GM12878 (cell line): ENCODE measurements at regions not wholly inside any gene's neighbourhood (a gene's known extent, or its start where the extent isn't known, plus 50 kb on each side); places are given as distances from the start of the nearest gene placed in this dataset.

Experiments used
- ATAC-seq: fragments of 200-7000 bp; cut with Tn5 transposase; 3 replicates; pipeline ENCODE4 v1.9.1; 2020; ENCODE audit warnings: mild to moderate bottlenecking, moderate library complexity
- BruUV-seq: library from RNA; stranded (reverse); fragments of 400-500 nt; replicated peaks from 2 replicates; lab custom pipeline; 2021; lab: Mats Ljungman, UMichigan
- CTCF ChIA-PET: fragments of 300-600 bp; sonication (Branson Sonifier 250); formaldehyde crosslinking; extraction: SDS; loops from one replicate; lab custom pipeline; 2021; ENCODE audit warnings: inconsistent platforms; lab: Yijun Ruan, JAX
- POLR2A ChIA-PET: fragments of 350-600 bp; formaldehyde crosslinking; extraction: SDS; loops from one replicate; lab custom pipeline; 2021; ENCODE audit warnings: inconsistent platforms; lab: Charles Lee
- RAD21 ChIA-PET: fragments of 300-600 bp; sonication (Branson Sonifier 250); formaldehyde crosslinking; loops from one replicate; lab custom pipeline; 2023; ENCODE audit warnings: antibody characterized with exemption; ENCODE audit not compliant: unreplicated experiment; lab: Charles Lee
- SMC1A ChIA-PET: fragments of 300-600 bp; sonication (Branson Sonifier 250); formaldehyde crosslinking; loops from one replicate; lab custom pipeline; 2023; ENCODE audit not compliant: unreplicated experiment, uncharacterized antibody; lab: Charles Lee
- DNase-seq: peaks from one replicate; pipeline ENCODE4 v3.0.0-alpha.2; 2011; ENCODE audit warnings: low read depth, low spot score
- FAIRE-seq: peaks from 3 replicates; lab custom pipeline; 2011; peaks lifted over from hg19 to GRCh38; lab: Jason Lieb, UNC
- H2AFZ ChIP-seq: 2 replicates; pipeline ENCODE4 v1.6.0; 2011; ENCODE audit warnings: low read depth, low read length, control low read depth; ENCODE audit not compliant: control insufficient read depth
- H3K27ac ChIP-seq: 2 replicates; pipeline ENCODE4 v1.5.1; 2011; ENCODE audit warnings: control low read depth; ENCODE audit not compliant: control insufficient read depth, insufficient read depth
- H3K27me3 ChIP-seq, 2 experiments: replicated peaks in 1 of 2; 2 replicates each; pipeline versions ENCODE4 v1.6.0 to v1.6.1; 2011; ENCODE audit warnings: low read length in 1 of 2; ENCODE audit not compliant: control insufficient read depth in 2 of 2, insufficient read depth in 2 of 2
- H3K36me3 ChIP-seq, 2 experiments: 2 replicates each; pipeline ENCODE4 v1.5.1; 2011; ENCODE audit warnings: low read length in 1 of 2; ENCODE audit not compliant: control insufficient read depth in 2 of 2, insufficient read depth in 2 of 2
- H3K4me1 ChIP-seq: 2 replicates; pipeline ENCODE4 v1.6.1; 2011; ENCODE audit warnings: mild to moderate bottlenecking, low read length, moderate library complexity, mixed read lengths; ENCODE audit not compliant: control insufficient read depth, insufficient read depth
- H3K4me2 ChIP-seq: 2 replicates; pipeline ENCODE4 v1.6.0; 2011; ENCODE audit warnings: control low read depth; ENCODE audit not compliant: control insufficient read depth, insufficient read depth
- H3K4me3 ChIP-seq: fragments of 200-600 bp; sonication (generic); 2 replicates; pipeline ENCODE4 v1.5.1; 2016
- H3K79me2 ChIP-seq: 2 replicates; pipeline ENCODE4 v1.6.0; 2011; ENCODE audit warnings: low read length; ENCODE audit not compliant: control insufficient read depth, insufficient read depth
- H3K9ac ChIP-seq: 2 replicates; pipeline ENCODE4 v1.8.0; 2011; ENCODE audit warnings: low read length, control low read depth, mixed read lengths; ENCODE audit not compliant: control insufficient read depth, insufficient read depth
- H3K9me3 ChIP-seq: replicated peaks from 3 replicates; pipeline ENCODE4 v1.5.1; 2011; ENCODE audit warnings: mild to moderate bottlenecking, low read length; ENCODE audit not compliant: control insufficient read depth, insufficient read depth
- H4K20me1 ChIP-seq: 2 replicates; pipeline ENCODE4 v1.6.0; 2011; ENCODE audit not compliant: control insufficient read depth, insufficient read depth
- BMI1 ChIP-seq: fragments of 450-650 bp; IDR thresholded peaks from 2 replicates; pipeline ENCODE4 v1.6.1; 2016; ENCODE audit warnings: mild to moderate bottlenecking, moderate library complexity, borderline replicate concordance
- CEBPB ChIP-seq, 2 experiments: fragments of 150-350 bp in 1 of 2; IDR thresholded peaks; 2 replicates each; pipeline ENCODE4 v1.6.1; 2012 to 2014; ENCODE audit warnings: low read depth in 2 of 2, low read length in 2 of 2, borderline replicate concordance in 1 of 2, inconsistent platforms in 1 of 2
- CREB1 ChIP-seq: IDR thresholded peaks from 2 replicates; pipeline ENCODE4 v1.6.1; 2012; ENCODE audit warnings: low read depth, mild to moderate bottlenecking, inconsistent platforms
- EGR1 ChIP-seq, 2 experiments: IDR thresholded peaks; 1 replicate in 1 of 2; 2 replicates in 1 of 2; pipeline ENCODE4 v1.6.1; 2011 to 2012; ENCODE audit warnings: low read depth in 2 of 2, low read length in 2 of 2, borderline replicate concordance in 1 of 2, mild to moderate bottlenecking in 1 of 2, moderate library complexity in 1 of 2
- ESRRA ChIP-seq: IDR thresholded peaks from 2 replicates; pipeline ENCODE4 v1.6.1; 2012; ENCODE audit warnings: mild to moderate bottlenecking, low read length, improper control_type of control experiment
- EZH2 ChIP-seq: IDR thresholded peaks from 2 replicates; pipeline ENCODE4 v1.6.1; 2012; ENCODE audit warnings: low read depth, mild to moderate bottlenecking, control low read depth, inconsistent platforms, low read length, borderline replicate concordance; ENCODE audit not compliant: control insufficient read depth
- JUNB ChIP-seq: IDR thresholded peaks from 2 replicates; pipeline ENCODE4 v1.6.1; 2016; ENCODE audit warnings: antibody characterized with exemption, mild to moderate bottlenecking
- MYB ChIP-seq: fragments of 150-350 bp; IDR thresholded peaks from 2 replicates; pipeline ENCODE4 v1.6.1; 2014; ENCODE audit warnings: mild to moderate bottlenecking, low read depth, low read length, borderline replicate concordance
- POLR2A ChIP-seq: IDR thresholded peaks from 2 replicates; pipeline ENCODE4 v1.6.1; 2011; ENCODE audit warnings: low read depth, mild to moderate bottlenecking, low read length
- POLR2AphosphoS2 ChIP-seq: IDR thresholded peaks from 2 replicates; pipeline ENCODE4 v1.6.1; 2011; ENCODE audit warnings: low read depth, mild to moderate bottlenecking, low read length, improper control_type of control experiment, moderate library complexity
- RB1 ChIP-seq: fragments of 450-650 bp; formaldehyde crosslinking; IDR thresholded peaks from 2 replicates; pipeline ENCODE4 v1.6.1; 2017; ENCODE audit warnings: mild to moderate bottlenecking, borderline replicate concordance
- RELA ChIP-seq: fragments of 450-650 bp; IDR thresholded peaks from 2 replicates; pipeline ENCODE4 v1.8.0; 2014; ENCODE audit warnings: borderline replicate concordance; ENCODE audit not compliant: partially characterized antibody
- SREBF2 ChIP-seq: IDR thresholded peaks from 2 replicates; pipeline ENCODE4 v1.6.1; 2012; ENCODE audit warnings: mild to moderate bottlenecking, low read length
- SUPT20H ChIP-seq: IDR thresholded peaks from 2 replicates; pipeline ENCODE4 v1.6.1; 2011; ENCODE audit warnings: low read depth, mild to moderate bottlenecking, low read length, moderate library complexity, borderline replicate concordance; ENCODE audit not compliant: control insufficient read depth
- ZNF207 ChIP-seq: fragments of 450-650 bp; IDR thresholded peaks from 2 replicates; pipeline ENCODE4 v1.6.1; 2014; ENCODE audit warnings: antibody characterized with exemption, mild to moderate bottlenecking, borderline replicate concordance
- WGBS: methylation state at CpG from one replicate; pipeline ENCODE4 v1.1.6; 2016; ENCODE audit warnings: low lambda C conversion rate; ENCODE audit not compliant: insufficient replicate concordance, insufficient coverage; ENCODE audit errors: missing lambda C conversion rate; 5-methylcytosine and 5-hydroxymethylcytosine counted together
- in situ Hi-C: fragments of 300-500 bp; cut with MboI; formaldehyde crosslinking; loops from 9 replicates; pipeline ENCODE4 v1.14.3; 2018; ENCODE audit warnings: mixed read lengths
- intact Hi-C: fragments of 100-400 bp; cut with micrococcal nuclease; formaldehyde crosslinking; loops from one replicate; pipeline ENCODE4 v1.14.2; 2022; ENCODE audit not compliant: unreplicated experiment
- TF ChIP-seq, protein P1 (sequence below): IDR thresholded peaks from 2 replicates; pipeline ENCODE4 v1.6.1; 2012; ENCODE audit warnings: low read depth, low read length, improper control_type of control experiment
- TF ChIP-seq, protein P2 (sequence below): fragments of 450-650 bp; IDR thresholded peaks from 2 replicates; pipeline ENCODE4 v1.6.1; 2018; ENCODE audit warnings: borderline replicate concordance, mild to moderate bottlenecking; ENCODE audit not compliant: partially characterized antibody
- TF ChIP-seq, protein P3 (sequence below): IDR thresholded peaks from 2 replicates; pipeline ENCODE4 v1.6.1; 2012; ENCODE audit warnings: low read length, inconsistent platforms
- TF ChIP-seq, protein P4 (sequence below): fragments of 450-650 bp; IDR thresholded peaks from 2 replicates; pipeline ENCODE4 v1.6.1; 2017; ENCODE audit warnings: low read depth, mild to moderate bottlenecking, moderate library complexity

DNA sequence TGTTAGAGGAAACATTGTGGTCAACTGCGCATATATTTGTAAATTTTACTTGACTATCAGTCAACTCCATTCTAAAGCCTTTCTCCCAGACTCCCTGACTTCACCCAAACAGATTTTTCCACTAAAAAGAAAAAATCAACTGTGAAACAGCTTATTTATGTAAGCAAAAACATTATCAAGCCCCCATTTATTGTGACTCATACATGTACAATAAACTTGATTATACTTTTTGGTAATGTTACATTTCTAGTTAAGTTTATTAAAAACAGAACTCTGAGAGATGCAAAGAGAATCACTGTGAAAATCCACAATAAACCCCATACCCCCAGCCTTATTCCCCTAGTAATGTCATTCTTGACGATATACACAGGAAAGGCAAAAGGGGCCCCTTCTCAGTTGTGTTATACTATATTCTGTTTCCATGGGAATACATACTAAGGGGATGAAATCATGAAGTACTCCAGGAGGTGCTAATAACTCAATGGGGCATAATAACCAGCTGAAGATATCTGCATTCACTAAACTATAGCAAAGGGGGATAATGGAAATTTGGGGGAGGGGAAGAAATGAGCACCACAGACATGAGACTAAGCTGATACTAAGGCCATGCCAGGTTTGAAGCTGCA is 616.0 kb downstream of the ACTL7B start:
- BruUV-seq: no TSS peak
- Histone ChIP-seq H3K79me2 (no peaks in the 10 kb centered on the region), H3K9me3 (no peaks in the 10 kb centered on the region), H3K4me1 (no peaks in the 10 kb centered on the region), H3K4me2 (no peak overlapping the region), H3K36me3 (no peaks in the 10 kb centered on the region), H4K20me1 (no peaks in the 10 kb centered on the region), H2AFZ (no peak overlapping the region), H3K9ac (no peak overlapping the region), H3K4me3 (no peak overlapping the region), H3K27me3 (no peaks in the 10 kb centered on the region), H3K27ac (no peak overlapping the region)
- POLR2A ChIA-PET: no interaction called here
- ATAC-seq (no peak), DNase-seq (no peak), FAIRE-seq (no peak)
- CTCF ChIA-PET: no interaction called here
- in situ Hi-C loops: no loop called here
- RAD21 ChIA-PET: no interaction called here
- SMC1A ChIA-PET: interaction anchor here (0.6 kb wide), 2 partner anchors 78 to 270 kb away, joined by 3 read pairs; no protein-coding TSS in a partner anchor
- WGBS: 44% methylated on average over 2 of the region's 2 CpGs
- intact Hi-C loops: no loop called here
- TF ChIP-seq EGR1 (IDR thresholded peaks at IDR 0.05; ENCODE audit: borderline replicate concordance in 1 of 2, low read depth in 2 of 2, low read length in 2 of 2) (no peak), EZH2 (no peak), POLR2AphosphoS2 (no peak), MYB (no peak), BMI1 (no peak), CEBPB (IDR thresholded peaks at IDR 0.05; ENCODE audit: borderline replicate concordance in 1 of 2, low read depth in 2 of 2, low read length in 2 of 2) (no peak), CREB1 (no peak), RB1 (no peak), POLR2A (no peak), SREBF2 (no peak), JUNB (no peak), ZNF207 (no peak), SUPT20H (no peak), RELA (no peak), ESRRA (no peak)
- TF ChIP-seq, protein P1, sequence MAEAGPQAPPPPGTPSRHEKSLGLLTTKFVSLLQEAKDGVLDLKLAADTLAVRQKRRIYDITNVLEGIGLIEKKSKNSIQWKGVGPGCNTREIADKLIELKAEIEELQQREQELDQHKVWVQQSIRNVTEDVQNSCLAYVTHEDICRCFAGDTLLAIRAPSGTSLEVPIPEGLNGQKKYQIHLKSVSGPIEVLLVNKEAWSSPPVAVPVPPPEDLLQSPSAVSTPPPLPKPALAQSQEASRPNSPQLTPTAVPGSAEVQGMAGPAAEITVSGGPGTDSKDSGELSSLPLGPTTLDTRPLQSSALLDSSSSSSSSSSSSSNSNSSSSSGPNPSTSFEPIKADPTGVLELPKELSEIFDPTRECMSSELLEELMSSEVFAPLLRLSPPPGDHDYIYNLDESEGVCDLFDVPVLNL: no peak
- TF ChIP-seq, protein P2, sequence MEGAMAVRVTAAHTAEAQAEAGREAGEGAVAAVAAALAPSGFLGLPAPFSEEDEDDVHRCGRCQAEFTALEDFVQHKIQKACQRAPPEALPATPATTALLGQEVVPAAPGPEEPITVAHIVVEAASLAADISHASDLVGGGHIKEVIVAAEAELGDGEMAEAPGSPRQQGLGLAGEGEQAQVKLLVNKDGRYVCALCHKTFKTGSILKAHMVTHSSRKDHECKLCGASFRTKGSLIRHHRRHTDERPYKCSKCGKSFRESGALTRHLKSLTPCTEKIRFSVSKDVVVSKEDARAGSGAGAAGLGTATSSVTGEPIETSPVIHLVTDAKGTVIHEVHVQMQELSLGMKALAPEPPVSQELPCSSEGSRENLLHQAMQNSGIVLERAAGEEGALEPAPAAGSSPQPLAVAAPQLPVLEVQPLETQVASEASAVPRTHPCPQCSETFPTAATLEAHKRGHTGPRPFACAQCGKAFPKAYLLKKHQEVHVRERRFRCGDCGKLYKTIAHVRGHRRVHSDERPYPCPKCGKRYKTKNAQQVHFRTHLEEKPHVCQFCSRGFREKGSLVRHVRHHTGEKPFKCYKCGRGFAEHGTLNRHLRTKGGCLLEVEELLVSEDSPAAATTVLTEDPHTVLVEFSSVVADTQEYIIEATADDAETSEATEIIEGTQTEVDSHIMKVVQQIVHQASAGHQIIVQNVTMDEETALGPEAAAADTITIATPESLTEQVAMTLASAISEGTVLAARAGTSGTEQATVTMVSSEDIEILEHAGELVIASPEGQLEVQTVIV: no peak
- TF ChIP-seq, protein P3, sequence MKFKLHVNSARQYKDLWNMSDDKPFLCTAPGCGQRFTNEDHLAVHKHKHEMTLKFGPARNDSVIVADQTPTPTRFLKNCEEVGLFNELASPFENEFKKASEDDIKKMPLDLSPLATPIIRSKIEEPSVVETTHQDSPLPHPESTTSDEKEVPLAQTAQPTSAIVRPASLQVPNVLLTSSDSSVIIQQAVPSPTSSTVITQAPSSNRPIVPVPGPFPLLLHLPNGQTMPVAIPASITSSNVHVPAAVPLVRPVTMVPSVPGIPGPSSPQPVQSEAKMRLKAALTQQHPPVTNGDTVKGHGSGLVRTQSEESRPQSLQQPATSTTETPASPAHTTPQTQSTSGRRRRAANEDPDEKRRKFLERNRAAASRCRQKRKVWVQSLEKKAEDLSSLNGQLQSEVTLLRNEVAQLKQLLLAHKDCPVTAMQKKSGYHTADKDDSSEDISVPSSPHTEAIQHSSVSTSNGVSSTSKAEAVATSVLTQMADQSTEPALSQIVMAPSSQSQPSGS: no peak
- TF ChIP-seq, protein P4, sequence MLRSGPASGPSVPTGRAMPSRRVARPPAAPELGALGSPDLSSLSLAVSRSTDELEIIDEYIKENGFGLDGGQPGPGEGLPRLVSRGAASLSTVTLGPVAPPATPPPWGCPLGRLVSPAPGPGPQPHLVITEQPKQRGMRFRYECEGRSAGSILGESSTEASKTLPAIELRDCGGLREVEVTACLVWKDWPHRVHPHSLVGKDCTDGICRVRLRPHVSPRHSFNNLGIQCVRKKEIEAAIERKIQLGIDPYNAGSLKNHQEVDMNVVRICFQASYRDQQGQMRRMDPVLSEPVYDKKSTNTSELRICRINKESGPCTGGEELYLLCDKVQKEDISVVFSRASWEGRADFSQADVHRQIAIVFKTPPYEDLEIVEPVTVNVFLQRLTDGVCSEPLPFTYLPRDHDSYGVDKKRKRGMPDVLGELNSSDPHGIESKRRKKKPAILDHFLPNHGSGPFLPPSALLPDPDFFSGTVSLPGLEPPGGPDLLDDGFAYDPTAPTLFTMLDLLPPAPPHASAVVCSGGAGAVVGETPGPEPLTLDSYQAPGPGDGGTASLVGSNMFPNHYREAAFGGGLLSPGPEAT: no peak
